ENCODE measurements at regions not wholly inside any gene's neighbourhood (a gene's known extent, or its start where the extent isn't known, plus 50 kb on each side); places are given as distances from the start of the nearest gene placed in this dataset.

DNA sequence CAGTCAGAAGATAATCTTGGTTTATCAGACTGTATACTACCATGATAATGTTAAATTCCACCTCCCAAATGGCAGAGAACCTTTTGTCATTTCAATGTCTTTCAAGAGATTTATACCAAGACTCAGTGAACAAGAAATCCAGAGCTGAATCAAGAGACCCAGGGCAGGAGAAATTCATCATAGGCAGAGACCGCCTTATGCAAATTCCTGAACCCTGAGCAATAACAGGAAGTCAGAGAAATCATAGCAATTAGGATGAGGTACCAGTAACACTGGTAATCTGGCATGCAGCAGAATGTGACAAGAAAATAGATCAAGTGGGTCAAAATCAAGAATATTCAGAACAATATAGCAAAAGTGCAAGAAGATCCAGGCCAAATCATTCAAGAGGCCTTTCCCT is 412.4 kb upstream of the LRATD1 start:
- TF ChIP-seq, protein P1, sequence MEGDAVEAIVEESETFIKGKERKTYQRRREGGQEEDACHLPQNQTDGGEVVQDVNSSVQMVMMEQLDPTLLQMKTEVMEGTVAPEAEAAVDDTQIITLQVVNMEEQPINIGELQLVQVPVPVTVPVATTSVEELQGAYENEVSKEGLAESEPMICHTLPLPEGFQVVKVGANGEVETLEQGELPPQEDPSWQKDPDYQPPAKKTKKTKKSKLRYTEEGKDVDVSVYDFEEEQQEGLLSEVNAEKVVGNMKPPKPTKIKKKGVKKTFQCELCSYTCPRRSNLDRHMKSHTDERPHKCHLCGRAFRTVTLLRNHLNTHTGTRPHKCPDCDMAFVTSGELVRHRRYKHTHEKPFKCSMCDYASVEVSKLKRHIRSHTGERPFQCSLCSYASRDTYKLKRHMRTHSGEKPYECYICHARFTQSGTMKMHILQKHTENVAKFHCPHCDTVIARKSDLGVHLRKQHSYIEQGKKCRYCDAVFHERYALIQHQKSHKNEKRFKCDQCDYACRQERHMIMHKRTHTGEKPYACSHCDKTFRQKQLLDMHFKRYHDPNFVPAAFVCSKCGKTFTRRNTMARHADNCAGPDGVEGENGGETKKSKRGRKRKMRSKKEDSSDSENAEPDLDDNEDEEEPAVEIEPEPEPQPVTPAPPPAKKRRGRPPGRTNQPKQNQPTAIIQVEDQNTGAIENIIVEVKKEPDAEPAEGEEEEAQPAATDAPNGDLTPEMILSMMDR (IDR thresholded peaks at IDR 0.05; ENCODE audit: low read depth, low read length, poor library complexity, severe bottlenecking): no peak
- no peak for TF ChIP-seq EZH2phosphoT487 (IDR thresholded peaks at IDR 0.05; ENCODE audit: borderline replicate concordance, low read length)

Measured in DOHH2 (cell line).